ENCODE measurements at regions not wholly inside any gene's neighbourhood (a gene's known extent, or its start where the extent isn't known, plus 50 kb on each side); places are given as distances from the start of the nearest gene placed in this dataset.
A peak's percentile ranks its signal among the peaks of the same experiment; 100 is the strongest.
"Not testable (repeated sequence)": the region's sequence is repeated elsewhere in the genome, so short reads cannot be mapped to it uniquely, and the experiment has no call there.

DNA sequence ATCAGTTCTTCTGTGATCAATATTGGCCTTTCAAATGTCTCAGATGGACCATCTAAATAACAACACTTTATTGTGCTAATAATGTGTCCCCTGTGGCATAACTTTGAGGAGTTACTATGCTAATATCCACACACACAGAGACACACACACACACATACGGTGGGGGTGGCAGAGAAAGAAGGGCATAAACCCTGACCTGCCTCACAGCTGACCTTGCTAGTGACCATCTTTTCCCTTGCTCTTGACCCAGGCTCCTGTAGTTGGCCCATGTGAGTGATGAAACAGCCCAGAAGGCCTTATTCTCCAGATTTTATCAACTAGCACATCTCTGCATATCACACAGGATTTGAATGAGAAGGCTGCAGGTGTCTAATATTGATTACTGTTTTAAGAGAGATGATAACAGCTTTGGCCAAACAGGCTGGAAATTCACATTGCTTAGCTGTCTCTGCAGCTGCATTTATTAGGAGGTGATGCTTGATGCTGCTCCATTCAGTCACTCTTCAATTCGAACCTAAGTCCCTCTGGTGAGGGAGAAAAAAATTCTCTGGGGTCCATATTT, 176.4 kb downstream of the ACTR3 start:
- DNase-seq = no peak

DNA sequence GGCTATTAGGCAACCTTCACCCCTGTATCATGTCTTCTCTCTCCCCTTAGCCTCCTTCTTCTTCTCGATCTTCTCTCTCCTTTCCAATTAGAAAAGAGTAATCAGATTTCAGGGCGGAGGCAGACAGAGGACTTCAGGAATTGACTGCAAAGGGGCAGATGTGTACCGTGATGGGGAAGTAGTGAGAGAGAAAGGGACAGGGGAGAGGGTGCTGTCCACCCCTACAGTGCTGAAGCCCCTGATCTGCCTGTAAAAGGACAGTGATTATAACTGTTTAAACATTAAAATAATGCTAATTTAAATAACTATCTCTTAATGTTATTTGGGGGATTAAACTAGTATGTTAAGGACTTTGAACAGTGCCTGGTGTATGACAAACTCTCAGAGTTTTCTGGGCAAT, 178.5 kb downstream of the ACTR3 start:
- DNase-seq = no peak

DNA sequence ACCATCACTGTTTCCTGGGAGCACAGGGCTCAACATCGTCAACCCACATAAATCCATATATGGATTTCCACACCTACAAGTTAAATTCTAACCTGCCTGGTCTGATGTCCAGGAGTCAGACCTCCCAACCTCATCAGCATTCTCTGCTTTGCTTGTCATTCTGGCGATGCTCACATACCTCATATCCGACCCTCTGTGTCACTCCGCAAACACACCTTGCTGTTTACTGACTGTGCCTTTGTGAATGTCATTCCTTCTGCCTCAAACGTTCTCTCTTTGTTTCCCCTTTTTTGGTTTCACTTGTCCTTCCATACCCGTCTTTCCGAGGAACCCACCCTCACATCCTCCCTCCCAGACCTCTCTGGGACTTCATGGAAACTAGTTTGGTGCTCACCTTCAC, 187.1 kb downstream of the ACTR3 start:
- DNase-seq = no peak

DNA sequence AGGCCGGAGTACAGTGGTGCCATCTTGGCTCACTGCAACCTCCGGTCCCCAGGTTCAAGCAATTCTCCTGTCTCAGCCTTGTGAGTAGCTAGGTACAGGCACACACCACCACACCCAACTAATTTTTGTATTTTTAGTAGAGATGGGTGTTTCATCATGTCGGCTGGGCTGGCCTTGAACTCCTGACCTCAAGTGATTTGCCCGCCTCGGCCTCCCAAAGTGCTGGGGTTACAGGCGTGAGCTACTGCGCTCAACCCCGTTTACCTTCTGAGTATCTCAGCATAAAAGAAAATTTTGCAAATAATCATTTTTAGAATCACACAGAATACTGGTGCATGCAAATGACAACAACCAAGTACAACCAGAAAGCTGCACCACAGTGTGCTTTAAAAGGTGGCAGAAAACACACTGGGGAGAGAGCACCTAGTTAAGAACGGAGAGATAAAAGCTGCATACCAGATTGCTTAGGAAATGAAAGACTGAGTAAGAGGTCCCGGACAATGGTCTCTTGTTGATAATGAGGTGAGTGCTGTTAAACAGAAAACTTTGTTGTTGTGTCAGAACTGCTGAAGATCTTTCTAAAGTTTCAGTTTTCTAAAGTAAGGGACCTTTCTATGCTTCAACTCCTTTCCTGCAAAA, 189.6 kb downstream of the ACTR3 start:
- DNase-seq = no peak

- DNase-seq = no peak
Observed at GRCh38 chr2:114082731-114083433, 193.0 kb downstream of the ACTR3 start.

GRCh38 chr2:114083717-114084387, 194.0 kb downstream of the ACTR3 start:
- no peak for DNase-seq

DNA sequence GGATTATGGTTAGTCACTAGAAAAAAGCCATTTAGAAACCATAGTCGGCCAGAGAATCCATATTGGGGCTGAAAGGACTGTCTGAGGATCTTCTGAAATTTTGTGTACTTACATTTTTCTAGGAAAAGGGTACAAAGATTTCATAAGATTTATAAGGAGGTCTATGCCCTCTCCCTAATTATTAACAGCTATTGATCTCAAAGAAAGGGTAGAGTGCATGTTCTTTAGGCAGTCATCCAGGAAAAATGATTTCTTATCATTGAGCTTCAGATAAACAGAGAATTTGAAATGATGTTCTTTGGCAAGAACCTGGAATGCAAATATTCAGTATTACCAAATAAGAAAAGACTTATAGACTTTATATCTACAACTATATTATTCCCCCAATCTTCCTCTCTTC, 195.3 kb downstream of the ACTR3 start:
- no peak for DNase-seq

- no peak for DNase-seq
Observed at GRCh38 chr2:114085992-114086391, 196.1 kb downstream of the ACTR3 start.

DNA sequence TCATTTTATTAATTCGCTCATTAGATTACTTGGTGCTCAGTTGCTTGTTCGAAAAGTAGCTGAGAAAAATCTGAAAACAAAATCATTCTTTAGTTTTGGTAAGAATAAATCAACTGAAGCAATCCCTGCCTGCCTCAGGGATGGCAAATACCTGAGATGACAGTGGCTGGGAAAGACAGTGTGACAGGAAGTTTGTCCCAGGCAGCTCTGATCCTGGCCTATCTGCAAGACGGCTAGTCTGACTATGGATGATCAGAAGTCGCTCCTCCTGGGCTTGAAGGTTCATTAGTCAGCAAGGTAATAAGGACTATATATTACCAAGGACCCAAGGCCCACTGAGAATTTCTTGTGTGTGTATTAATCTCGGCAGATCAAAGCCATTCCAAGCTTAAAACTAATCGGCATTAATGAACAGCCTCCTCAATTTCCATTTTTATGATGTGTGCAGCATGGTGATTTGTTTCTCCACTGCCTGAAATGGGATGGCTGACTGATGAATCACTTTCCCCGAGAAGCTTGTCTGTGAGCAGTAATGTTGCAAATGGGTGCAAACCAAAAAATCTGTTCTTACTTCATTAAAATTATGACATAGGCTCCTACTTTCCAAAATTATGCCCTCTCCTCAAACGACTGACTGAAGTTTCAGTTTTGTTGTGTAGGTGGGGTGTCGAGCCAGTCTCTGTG, 199.9 kb downstream of the ACTR3 start:
- no peak for DNase-seq

- DNase-seq = no peak
Observed at GRCh38 chr2:114091010-114091409, 201.1 kb downstream of the ACTR3 start.

DNA sequence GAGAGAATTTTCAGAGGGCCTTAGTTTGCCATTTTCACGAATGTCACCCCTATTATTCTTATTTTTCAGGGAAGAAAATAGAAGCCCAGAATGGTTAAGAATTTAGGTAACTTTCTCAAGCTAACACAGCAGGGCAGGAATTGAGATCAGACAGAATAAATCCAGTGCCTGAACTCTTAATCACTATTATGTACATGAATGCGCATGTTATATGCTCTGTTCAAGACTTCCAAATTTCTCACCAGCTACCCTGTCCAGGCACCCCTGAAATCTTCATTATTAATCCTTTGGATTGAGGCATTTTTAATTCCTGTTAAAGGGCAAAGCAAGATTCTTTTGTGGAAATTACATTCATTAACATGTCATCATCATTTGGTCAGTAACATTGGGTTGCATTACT, 218.4 kb downstream of the ACTR3 start:
- no peak for DNase-seq

DNA sequence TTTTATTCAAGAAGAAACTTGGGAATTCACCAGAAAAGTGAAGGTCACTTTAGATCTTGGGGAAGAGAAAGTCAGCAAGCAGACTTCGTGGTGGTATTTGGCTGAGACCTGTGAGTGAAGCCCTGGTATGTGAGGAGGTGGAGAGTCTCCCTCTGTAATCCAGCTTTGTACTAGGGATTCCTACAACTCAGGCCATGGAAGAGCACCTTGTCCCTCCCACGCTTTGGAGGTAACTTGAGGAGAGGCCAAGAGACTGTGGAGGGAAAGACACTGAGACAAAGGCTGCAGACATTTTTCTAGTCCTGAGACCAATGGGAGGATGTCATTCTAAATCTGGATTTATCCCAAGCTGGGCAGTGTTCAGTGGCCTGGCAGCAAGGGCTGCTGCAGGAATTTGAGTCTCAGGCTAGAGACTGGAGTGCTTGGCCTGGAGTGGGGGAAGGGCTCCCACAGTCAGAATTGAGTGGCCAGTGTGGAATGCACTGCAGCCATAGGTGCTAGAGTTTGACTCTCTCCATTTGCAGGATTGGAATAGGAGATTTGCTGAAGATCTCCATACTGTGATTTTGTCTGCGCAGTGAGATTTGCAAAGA, 219.0 kb downstream of the ACTR3 start:
- peak; percentile 27 for DNase-seq

DNA sequence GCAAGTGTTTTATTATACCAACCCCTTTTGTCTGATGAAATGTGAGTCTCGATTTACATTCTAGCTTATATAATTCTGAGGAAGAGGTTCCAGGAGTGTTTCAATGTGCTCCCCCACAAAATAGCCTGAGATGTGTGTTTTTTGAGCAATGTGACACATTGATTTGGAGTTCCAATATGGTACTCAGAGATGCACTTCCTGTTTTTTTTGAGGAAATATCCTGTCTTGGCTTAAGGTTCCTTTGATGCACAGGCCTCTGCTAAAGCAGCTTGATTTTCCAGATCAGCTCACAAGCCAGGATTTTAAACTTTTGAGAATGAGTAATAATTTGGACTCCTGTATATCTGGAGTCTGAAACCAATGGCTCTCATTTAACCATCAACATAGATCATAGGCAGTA, 221.4 kb downstream of the ACTR3 start:
- DNase-seq = no peak

GRCh38 chr2:114113518-114113917, 223.6 kb downstream of the ACTR3 start:
- no peak for DNase-seq

- no peak for DNase-seq
Observed at GRCh38 chr2:114118088-114118487, 228.2 kb downstream of the ACTR3 start.

DNA sequence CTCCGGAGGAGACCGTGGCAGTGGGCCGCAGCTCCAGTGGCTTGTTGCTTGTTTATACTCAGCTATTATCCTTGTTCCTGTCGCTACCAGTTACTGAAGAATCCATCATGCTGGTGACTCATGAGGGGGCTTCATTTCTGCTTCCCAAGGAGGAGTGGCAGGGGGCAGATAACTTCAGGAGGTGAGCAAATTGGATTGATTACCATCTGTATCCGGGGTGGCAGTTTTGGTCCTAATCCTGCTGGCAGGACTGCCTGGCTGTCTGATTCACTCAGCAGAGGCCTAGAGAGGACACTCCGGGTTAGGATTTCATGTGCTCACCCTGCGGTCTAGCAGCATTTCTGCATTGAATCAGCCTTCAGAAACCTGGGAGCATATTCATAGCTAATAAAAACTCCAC, 230.0 kb downstream of the ACTR3 start:
- no peak for DNase-seq

GRCh38 chr2:114122930-114123329, 233.0 kb downstream of the ACTR3 start:
- DNase-seq = no peak

GRCh38 chr2:114123925-114124324, 234.0 kb downstream of the ACTR3 start:
- DNase-seq = no peak

DNA sequence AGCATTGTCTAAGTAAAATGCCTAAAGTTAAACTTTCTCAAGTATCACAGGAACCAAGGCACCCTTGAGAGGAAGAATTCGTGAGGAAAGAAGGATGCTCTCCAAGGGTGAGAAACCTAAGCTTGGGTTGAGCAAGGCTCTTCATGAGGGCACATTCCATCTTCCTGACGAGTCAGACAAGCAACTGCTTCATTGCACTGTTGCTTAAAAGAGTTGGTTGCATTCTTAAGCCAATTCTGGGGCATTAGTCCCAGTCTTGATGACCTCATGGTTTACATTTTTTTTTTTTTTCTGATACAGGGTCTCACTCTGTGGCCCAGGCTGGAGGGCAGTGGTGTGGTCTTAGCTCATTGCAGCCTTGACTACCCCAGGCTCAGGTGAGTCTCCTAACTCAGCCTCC, 237.5 kb downstream of the ACTR3 start:
- no peak for DNase-seq

DNA sequence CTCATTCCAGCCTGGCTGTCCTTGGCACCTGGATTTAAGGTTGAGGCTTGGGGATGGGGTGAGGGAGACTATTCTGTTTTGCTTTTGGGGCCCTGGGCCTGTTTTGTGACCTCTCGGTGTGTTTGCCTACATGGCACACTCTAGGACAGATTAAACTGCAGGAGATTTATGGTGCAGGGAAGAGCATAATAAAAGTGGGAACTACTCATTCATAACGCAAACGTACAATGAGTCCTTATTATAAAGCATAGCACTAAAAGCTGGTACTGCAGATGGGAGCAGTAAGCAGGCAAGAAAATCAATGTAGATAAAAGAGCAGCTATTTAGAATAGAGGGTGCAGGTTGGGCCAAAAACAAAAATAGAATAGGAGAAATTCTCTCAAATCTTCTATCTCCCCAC, 238.4 kb downstream of the ACTR3 start:
- no peak for DNase-seq

DNA sequence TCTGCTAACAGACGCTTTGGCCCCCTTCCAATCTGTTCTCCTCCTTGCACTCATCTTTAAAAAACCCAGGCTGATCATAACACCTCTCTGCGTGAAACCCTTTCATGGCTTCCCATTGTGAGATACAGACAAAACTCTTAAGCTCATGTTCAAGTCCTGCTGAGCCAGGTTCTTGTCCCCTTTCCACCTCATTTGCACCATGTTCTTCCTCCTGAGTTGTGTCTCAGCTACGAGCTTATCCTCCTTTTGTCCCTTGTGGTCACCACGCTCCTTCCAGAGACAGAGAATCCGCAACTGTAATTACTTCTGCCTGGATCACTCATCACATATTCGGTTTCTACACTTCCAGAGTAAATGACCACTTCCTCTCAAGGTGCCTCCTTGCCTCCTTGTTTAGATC, 238.8 kb downstream of the ACTR3 start:
- no peak for DNase-seq

DNA sequence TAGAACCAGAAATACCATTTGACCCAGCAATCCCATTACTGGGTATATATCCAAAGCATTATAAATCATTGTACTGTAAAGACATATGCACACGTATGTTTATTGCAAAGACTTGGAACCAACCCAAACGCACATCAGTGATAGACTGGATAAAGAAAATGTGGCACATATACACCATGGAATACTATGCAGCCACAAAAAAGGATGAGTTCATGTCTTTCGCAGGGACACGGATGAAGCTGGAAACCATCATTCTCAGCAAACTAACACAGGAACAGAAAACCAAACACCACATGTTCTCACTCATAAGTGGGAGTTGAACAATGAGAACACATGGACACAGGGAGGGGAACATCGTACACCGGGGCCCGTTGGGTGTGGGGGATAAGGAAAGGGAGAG, 242.2 kb downstream of the ACTR3 start:
- not testable (repeated sequence) for DNase-seq

- DNase-seq = no peak
Observed at GRCh38 chr2:114134146-114134545, 244.3 kb downstream of the ACTR3 start.
